ENCODE measurements at regions not wholly inside any gene's neighbourhood (a gene's known extent, or its start where the extent isn't known, plus 50 kb on each side); places are given as distances from the start of the nearest gene placed in this dataset.
A peak's percentile ranks its signal among the peaks of the same experiment; 100 is the strongest.

GRCh38 chr14:50040401-50040775, 76.0 kb downstream of the VCPKMT start:
- no peaks in the 10 kb centered on the region for H3K36me3 ChIP-seq
- no peak for DNase-seq
- peaks cover 42 to 93% (median 53%) of the 10 kb centered on the region in 3 donors for H3K4me1 ChIP-seq
- no peaks in the 10 kb centered on the region for H3K27me3 ChIP-seq
- intact Hi-C loops (cut with DNase I): no loop called here
- H3K4me3 ChIP-seq: peak overlapping the region in 1 of 4 donors; percentile 15
- H3K27ac ChIP-seq: peak overlapping the region; percentile 90 to 93 (median 92)
- peak in 2 of 4 donors; percentile 31 to 62 for TF ChIP-seq POLR2A (IDR thresholded peaks at IDR 0.05)
- TF ChIP-seq CTCF (IDR thresholded peaks at IDR 0.05): peak in 1 of 6 experiments; percentile 3
- no peaks in the 10 kb centered on the region for H3K9me3 ChIP-seq
- 27 to 34% methylated on average over 3 to 4 of the region's 4 CpGs for WGBS, 2 donors

- no peaks in the 10 kb centered on the region for H3K27me3 ChIP-seq
- H3K27ac ChIP-seq: peak overlapping the region; percentile 90 to 93 (median 92)
- no peak overlapping the region for H3K4me3 ChIP-seq
- H3K36me3 ChIP-seq: no peaks in the 10 kb centered on the region
- H3K4me1 ChIP-seq: peaks cover 38 to 93% (median 48%) of the 10 kb centered on the region in 3 donors
- intact Hi-C loops (cut with DNase I): no loop called here
- 73 to 83% methylated on average over 6 of the region's 7 CpGs for WGBS, 2 donors
- TF ChIP-seq CTCF (IDR thresholded peaks at IDR 0.05) (no peak), POLR2A (IDR thresholded peaks at IDR 0.05) (no peak)
- DNase-seq: no peak
- H3K9me3 ChIP-seq: no peaks in the 10 kb centered on the region
These were observed 75.4 kb downstream of the VCPKMT start for GRCh38 chr14:50040895-50041465.

- no peak for DNase-seq
These were observed 74.4 kb downstream of the VCPKMT start for GRCh38 chr14:50041980-50042379.

GRCh38 chr14:50044042-50044651, 72.2 kb downstream of the VCPKMT start:
- 66 to 72% methylated on average over 2 to 3 of the region's 4 CpGs for WGBS, 2 donors
- Histone ChIP-seq H3K27ac (peak overlapping the region; percentile 55 to 85 (median 72)), H3K27me3 (no peaks in the 10 kb centered on the region), H3K36me3 (no peaks in the 10 kb centered on the region), H3K4me1 (peaks cover 31 to 82% (median 39%) of the 10 kb centered on the region in 3 donors), H3K9me3 (no peaks in the 10 kb centered on the region), H3K4me3 (no peak overlapping the region)
- intact Hi-C loops (cut with DNase I): no loop called here
- no peak for TF ChIP-seq CTCF (IDR thresholded peaks at IDR 0.05)
- TF ChIP-seq POLR2A (IDR thresholded peaks at IDR 0.05): no peak
- DNase-seq: no peak

More at GRCh38 chr14:50041980-50042379, 74.4 kb downstream of the VCPKMT start:
- Histone ChIP-seq H3K36me3 (no peaks in the 10 kb centered on the region), H3K9me3 (no peaks in the 10 kb centered on the region), H3K4me1 (peaks cover 34 to 91% (median 48%) of the 10 kb centered on the region in 3 donors), H3K27me3 (no peaks in the 10 kb centered on the region), H3K27ac (peak overlapping the region in 2 of 4 donors; percentile 93), H3K4me3 (no peak overlapping the region)
- TF ChIP-seq POLR2A (IDR thresholded peaks at IDR 0.05): no peak
- TF ChIP-seq CTCF (IDR thresholded peaks at IDR 0.05): no peak
- intact Hi-C loops (cut with DNase I): no loop called here
- WGBS, 2 donors: 93 to 100% methylated on average over 3 of the region's 3 CpGs

- no peaks in the 10 kb centered on the region for H3K36me3 ChIP-seq
- H3K4me1 ChIP-seq: peaks cover 27 to 71% (median 29%) of the 10 kb centered on the region in 3 donors
- WGBS, 2 donors: 25 to 33% methylated on average over 7 to 8 of the region's 8 CpGs
- TF ChIP-seq POLR2A (IDR thresholded peaks at IDR 0.05) (peak in 1 of 4 donors; percentile 36), CTCF (IDR thresholded peaks at IDR 0.05) (no peak)
- H3K27ac ChIP-seq: peak overlapping the region; percentile 55 to 85 (median 72)
- H3K27me3 ChIP-seq: no peaks in the 10 kb centered on the region
- H3K4me3 ChIP-seq: no peak overlapping the region
- H3K9me3 ChIP-seq: no peaks in the 10 kb centered on the region
- intact Hi-C loops (cut with DNase I): no loop called here
- peak; percentile 32 for DNase-seq
These were observed 71.2 kb downstream of the VCPKMT start for GRCh38 chr14:50045039-50045711.

All from esophagus squamous epithelium (tissue), 5 donors.